GM12864 (cell line): ENCODE measurements at regions not wholly inside any gene's neighbourhood (a gene's known extent, or its start where the extent isn't known, plus 50 kb on each side); places are given as distances from the start of the nearest gene placed in this dataset.

Experiments used
- DNase-seq: peaks from one replicate; pipeline ENCODE4 v3.0.0-alpha.2; 2011; ENCODE audit warnings: low read depth
- H3K4me3 ChIP-seq: 2 replicates; pipeline ENCODE4 v1.5.1; 2011; ENCODE audit warnings: mild to moderate bottlenecking, low read depth, low read length, control low read depth
- CTCF ChIP-seq: IDR thresholded peaks from 2 replicates; pipeline ENCODE4 v1.5.1; 2011; ENCODE audit warnings: low read depth, mild to moderate bottlenecking, moderate library complexity, low read length, control low read depth, inconsistent platforms; ENCODE audit errors: missing control alignments

GRCh38 chr13:39998166-39998565 lies 342.7 kb downstream of the COG6 start:
- no peak for DNase-seq
- no peak for TF ChIP-seq CTCF
- no peak overlapping the region for H3K4me3 ChIP-seq

- DNase-seq: no peak
- H3K4me3 ChIP-seq: no peak overlapping the region
- TF ChIP-seq CTCF: no peak
Measured at GRCh38 chr13:40002016-40002415, 346.6 kb downstream of the COG6 start.

GRCh38 chr13:40013554-40013953 lies 358.1 kb downstream of the COG6 start:
- H3K4me3 ChIP-seq: no peak overlapping the region
- no peak for TF ChIP-seq CTCF
- no peak for DNase-seq

- no peak overlapping the region for H3K4me3 ChIP-seq
- TF ChIP-seq CTCF: no peak
- no peak for DNase-seq
Measured at GRCh38 chr13:40016953-40017660, 361.6 kb downstream of the COG6 start.

GRCh38 chr13:40017662-40018262 lies 362.3 kb downstream of the COG6 start:
- TF ChIP-seq CTCF: no peak
- H3K4me3 ChIP-seq: no peak overlapping the region
- no peak for DNase-seq

- H3K4me3 ChIP-seq: no peak overlapping the region
- no peak for TF ChIP-seq CTCF
- DNase-seq: no peak
Measured at GRCh38 chr13:40023595-40024203, 368.2 kb downstream of the COG6 start.
